Cardiac fibroblast (primary cell): ENCODE measurements at regions not wholly inside any gene's neighbourhood (a gene's known extent, or its start where the extent isn't known, plus 50 kb on each side); places are given as distances from the start of the nearest gene placed in this dataset.

Source experiments
- DNase-seq, 2 donors: peaks; one replicate each; pipeline versions ENCODE4 v3.0.0 to v3.0.0-alpha.2; 2010; ENCODE audit warnings: low read depth in 2 of 2
- H3K4me3 ChIP-seq, 2 donors: replicated peaks in 1 of 2; 1 replicate in 1 of 2; 2 replicates in 1 of 2; pipeline ENCODE4 v1.5.1; 2011; ENCODE audit warnings: low read depth in 2 of 2, low read length in 2 of 2, mild to moderate bottlenecking in 2 of 2, moderate library complexity in 1 of 2
- TF ChIP-seq, protein P1 (sequence below): IDR thresholded peaks from one replicate; pipeline ENCODE4 v1.5.1; 2011; ENCODE audit warnings: low read depth, mild to moderate bottlenecking, low read length, inconsistent platforms

DNA sequence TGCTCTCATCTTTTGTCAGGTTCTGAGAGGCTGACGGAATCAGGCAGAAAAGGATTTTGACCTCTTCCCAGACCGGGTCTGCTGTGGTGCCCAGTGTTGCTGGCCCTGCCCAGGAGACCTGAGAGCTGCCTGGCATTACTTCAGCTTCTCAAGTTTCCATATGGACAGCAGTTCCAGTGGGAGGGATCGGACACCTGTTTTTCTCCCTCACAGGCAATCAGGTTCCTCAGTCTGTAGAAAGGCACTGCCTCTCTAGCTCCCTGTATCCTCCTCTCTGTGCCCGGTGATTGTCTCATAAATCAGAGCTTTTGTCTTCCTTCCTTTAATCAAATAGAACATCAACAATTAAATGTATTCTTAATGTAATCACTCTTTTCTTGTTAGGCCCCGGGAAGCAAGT, 198.7 kb downstream of the SEMA6A start:
- DNase-seq: no peak
- no peak overlapping the region for H3K4me3 ChIP-seq
- TF ChIP-seq, protein P1, sequence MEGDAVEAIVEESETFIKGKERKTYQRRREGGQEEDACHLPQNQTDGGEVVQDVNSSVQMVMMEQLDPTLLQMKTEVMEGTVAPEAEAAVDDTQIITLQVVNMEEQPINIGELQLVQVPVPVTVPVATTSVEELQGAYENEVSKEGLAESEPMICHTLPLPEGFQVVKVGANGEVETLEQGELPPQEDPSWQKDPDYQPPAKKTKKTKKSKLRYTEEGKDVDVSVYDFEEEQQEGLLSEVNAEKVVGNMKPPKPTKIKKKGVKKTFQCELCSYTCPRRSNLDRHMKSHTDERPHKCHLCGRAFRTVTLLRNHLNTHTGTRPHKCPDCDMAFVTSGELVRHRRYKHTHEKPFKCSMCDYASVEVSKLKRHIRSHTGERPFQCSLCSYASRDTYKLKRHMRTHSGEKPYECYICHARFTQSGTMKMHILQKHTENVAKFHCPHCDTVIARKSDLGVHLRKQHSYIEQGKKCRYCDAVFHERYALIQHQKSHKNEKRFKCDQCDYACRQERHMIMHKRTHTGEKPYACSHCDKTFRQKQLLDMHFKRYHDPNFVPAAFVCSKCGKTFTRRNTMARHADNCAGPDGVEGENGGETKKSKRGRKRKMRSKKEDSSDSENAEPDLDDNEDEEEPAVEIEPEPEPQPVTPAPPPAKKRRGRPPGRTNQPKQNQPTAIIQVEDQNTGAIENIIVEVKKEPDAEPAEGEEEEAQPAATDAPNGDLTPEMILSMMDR: no peak

DNA sequence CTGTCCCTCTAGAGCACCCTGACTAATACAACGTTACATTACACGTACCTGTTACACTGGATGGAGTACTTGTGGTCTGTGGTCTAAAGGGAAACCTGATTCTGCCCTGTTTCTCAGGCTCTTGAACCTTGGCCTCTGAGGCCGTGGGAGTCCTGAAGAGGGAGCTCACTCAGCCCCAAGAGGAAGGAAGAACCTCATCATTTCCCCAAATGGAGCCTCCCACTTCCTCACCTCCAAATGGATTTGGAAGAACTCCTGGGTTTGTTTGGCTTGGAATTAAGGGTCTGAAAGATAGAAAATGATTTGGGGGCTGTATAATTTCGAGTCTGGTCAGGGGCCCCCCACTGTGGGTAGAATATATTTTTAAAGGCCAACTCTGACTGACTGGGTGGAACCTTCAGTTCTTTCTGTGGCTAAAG, 200.2 kb downstream of the SEMA6A start:
- DNase-seq: no peak
- no peak overlapping the region for H3K4me3 ChIP-seq
- TF ChIP-seq, protein P1: no peak

DNA sequence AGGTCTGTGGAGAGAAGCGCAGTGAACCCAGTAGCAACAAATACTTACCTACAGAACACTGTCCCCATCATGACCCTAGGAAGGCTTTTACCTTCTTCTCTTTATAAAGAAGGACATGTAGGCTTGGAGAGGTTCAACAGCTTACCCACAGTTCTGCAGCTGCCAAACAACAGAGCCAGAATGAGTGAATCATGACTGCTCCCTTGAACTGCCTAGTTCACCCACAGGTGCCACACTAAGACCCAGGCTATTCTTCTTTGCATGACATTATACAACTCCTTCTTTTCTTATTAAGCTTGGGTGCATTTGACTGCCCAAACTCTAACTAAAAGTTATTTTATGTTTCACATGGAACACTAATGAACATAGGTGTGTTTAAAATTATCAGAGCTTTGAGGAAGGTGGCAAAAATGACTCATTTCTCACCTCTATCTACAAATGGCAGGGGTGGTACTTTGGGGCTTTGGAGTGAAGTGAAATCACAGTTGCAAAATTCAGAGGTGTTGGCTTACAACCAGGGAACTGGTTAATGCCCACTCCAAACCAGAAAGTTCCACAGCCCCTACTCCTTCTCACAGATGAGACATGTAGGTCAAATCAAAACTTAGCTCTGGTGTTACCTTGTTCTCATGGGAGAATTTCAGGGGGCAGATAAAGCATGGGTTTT, 201.6 kb downstream of the SEMA6A start:
- no peak overlapping the region for H3K4me3 ChIP-seq
- TF ChIP-seq, protein P1: no peak
- no peak for DNase-seq

DNA sequence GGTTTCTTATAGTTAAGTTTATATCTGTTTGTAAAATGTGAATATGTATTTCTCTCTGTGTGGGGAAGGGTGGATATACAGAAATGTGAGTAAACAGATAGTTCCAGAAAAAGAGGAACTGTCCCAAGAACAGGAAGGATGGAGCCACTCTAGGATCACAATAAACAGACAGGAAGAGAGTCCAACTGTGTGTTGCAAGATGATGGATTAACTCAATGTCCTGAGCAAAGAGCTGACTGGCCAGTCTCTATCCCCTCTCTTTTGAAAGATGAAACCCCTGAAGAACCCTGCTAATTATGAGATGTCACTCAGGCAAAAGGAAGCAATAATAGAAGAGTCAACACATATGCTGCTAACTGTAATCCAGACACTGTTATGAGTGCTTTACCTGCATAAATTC, 202.7 kb downstream of the SEMA6A start:
- TF ChIP-seq, protein P1: no peak
- DNase-seq: no peak
- no peak overlapping the region for H3K4me3 ChIP-seq

DNA sequence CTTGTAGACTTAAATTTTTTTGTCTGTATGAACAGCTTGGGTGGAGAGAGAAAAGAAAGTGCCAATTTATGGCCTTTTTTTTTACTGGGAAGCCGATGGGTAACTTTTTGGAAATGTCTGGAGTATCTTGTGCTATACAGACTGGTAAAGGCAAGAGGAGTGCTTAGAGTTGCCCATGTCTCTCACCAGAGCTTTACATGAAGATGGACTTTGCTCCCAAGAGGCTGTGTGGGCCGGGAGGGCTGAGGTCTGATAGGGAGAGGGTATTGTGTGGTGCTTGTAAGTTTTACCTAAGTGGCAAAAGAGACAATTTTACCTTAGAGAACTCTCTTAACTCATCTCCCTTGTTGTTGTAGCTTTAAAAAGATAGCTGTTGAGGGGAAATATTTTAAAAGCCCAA, 203.2 kb downstream of the SEMA6A start:
- no peak overlapping the region for H3K4me3 ChIP-seq
- DNase-seq: no peak
- TF ChIP-seq, protein P1: no peak

DNA sequence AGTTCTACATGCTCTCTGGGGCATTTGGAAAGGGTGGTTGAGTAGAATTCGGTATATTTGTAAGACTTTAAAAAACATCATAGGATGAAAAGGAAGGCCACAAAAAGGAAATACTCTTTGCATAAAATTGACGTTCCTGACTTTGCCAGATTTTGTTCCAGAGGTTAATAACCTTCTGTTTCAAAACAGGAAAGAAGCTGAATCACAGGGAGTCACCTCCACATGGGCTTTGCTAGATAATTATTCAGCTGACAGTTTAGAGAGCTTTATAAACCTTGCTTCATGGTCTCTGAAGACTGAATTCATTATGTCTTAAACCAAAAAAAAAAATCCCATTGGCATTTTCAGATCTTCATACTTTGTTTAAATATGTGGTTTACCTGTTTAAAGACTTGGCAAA, 203.7 kb downstream of the SEMA6A start:
- peak; percentile 58 to 65 for DNase-seq
- no peak overlapping the region for H3K4me3 ChIP-seq
- TF ChIP-seq, protein P1: no peak

DNA sequence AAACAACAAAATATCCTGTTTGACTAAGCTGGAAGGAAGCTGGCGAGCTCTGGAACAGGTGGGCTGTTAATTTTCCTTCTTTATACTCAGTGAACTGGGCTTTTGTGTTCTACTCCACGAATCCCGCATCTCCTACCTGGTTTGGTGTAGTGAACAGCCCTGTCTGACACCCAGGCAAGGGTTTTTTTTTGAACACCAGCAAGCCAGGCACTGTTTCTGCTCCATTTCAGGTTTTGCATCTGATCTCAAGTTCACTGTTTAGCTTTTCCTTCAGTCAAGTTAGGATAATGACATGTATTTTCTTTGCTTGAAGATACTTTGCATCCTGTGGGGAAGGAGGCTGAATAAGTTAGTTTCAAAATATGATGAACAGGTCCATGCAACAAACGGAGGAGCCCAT, 204.5 kb downstream of the SEMA6A start:
- H3K4me3 ChIP-seq: no peak overlapping the region
- no peak for DNase-seq
- TF ChIP-seq, protein P1: no peak
